Ishikawa (cell line): ENCODE measurements at regions not wholly inside any gene's neighbourhood (a gene's known extent, or its start where the extent isn't known, plus 50 kb on each side); places are given as distances from the start of the nearest gene placed in this dataset.

Experiments used
- CEBPB ChIP-seq: IDR thresholded peaks from 2 replicates; pipeline ENCODE4 v1.6.1; 2012
- CREB1 ChIP-seq: IDR thresholded peaks from 2 replicates; pipeline ENCODE4 v1.6.1; 2012; ENCODE audit warnings: low read depth
- EGR1 ChIP-seq: IDR thresholded peaks from 2 replicates; pipeline ENCODE4 v1.6.1; 2012
- EP300 ChIP-seq: IDR thresholded peaks from 2 replicates; pipeline ENCODE4 v1.6.1; 2012; ENCODE audit warnings: borderline replicate concordance
- FOXM1 ChIP-seq: IDR thresholded peaks from 2 replicates; pipeline ENCODE4 v1.6.1; 2012; ENCODE audit warnings: low read depth, borderline replicate concordance
- MAX ChIP-seq: IDR thresholded peaks from 2 replicates; pipeline ENCODE4 v1.6.1; 2012
- NFIC ChIP-seq: IDR thresholded peaks from 2 replicates; pipeline ENCODE4 v1.6.1; 2012
- RAD21 ChIP-seq: IDR thresholded peaks from 2 replicates; pipeline ENCODE4 v1.6.1; 2012; ENCODE audit warnings: low read depth
- REST ChIP-seq: IDR thresholded peaks from 2 replicates; pipeline ENCODE4 v1.6.1; 2012; ENCODE audit warnings: low read depth, mild to moderate bottlenecking
- TAF1 ChIP-seq: IDR thresholded peaks from 2 replicates; pipeline ENCODE4 v1.6.1; 2012; ENCODE audit warnings: low read depth, mild to moderate bottlenecking
- TCF12 ChIP-seq: IDR thresholded peaks from 2 replicates; pipeline ENCODE4 v1.6.1; 2012; ENCODE audit warnings: low read depth
- TEAD4 ChIP-seq: IDR thresholded peaks from 2 replicates; pipeline ENCODE4 v1.6.1; 2012
- USF1 ChIP-seq: IDR thresholded peaks from 2 replicates; pipeline ENCODE4 v1.6.1; 2012
- YY1 ChIP-seq: IDR thresholded peaks from 2 replicates; pipeline ENCODE4 v1.6.1; 2012; ENCODE audit warnings: low read depth
- ZBTB7A ChIP-seq: IDR thresholded peaks from 2 replicates; pipeline ENCODE4 v1.6.1; 2012; ENCODE audit warnings: low read depth

GRCh38 chr18:30675493-30675892, 367.0 kb downstream of the DSC3 start:
- TF ChIP-seq ZBTB7A (no peak), USF1 (no peak), YY1 (no peak), NFIC (no peak), EGR1 (no peak), TEAD4 (no peak), CREB1 (no peak), TAF1 (no peak), REST (no peak), EP300 (no peak), CEBPB (no peak), TCF12 (no peak), FOXM1 (no peak), RAD21 (no peak), MAX (no peak)

- TF ChIP-seq CEBPB (no peak), YY1 (no peak)
Observed at GRCh38 chr18:30675072-30675471, 367.5 kb downstream of the DSC3 start.

- TF ChIP-seq ZBTB7A (no peak), MAX (no peak), EGR1 (no peak), CREB1 (no peak), YY1 (no peak), RAD21 (no peak), CEBPB (no peak), USF1 (no peak), TEAD4 (no peak), FOXM1 (no peak), REST (no peak), TCF12 (no peak), EP300 (no peak), NFIC (no peak), TAF1 (no peak)
Observed at GRCh38 chr18:30674596-30674995, 367.9 kb downstream of the DSC3 start.

- TF ChIP-seq EP300 (no peak), FOXM1 (no peak), CREB1 (no peak), TCF12 (no peak)
Observed at GRCh38 chr18:30658306-30658705, 384.2 kb downstream of the DSC3 start.

- TF ChIP-seq CEBPB = no peak
- no peak for TF ChIP-seq MAX
- TF ChIP-seq TEAD4 = no peak
- no peak for TF ChIP-seq RAD21
- no peak for TF ChIP-seq NFIC
- TF ChIP-seq CREB1 = no peak
- no peak for TF ChIP-seq REST
- TF ChIP-seq TAF1 = no peak
- TF ChIP-seq EP300 = no peak
- no peak for TF ChIP-seq USF1
- TF ChIP-seq EGR1 = no peak
- TF ChIP-seq TCF12 = no peak
- TF ChIP-seq FOXM1 = no peak
- no peak for TF ChIP-seq ZBTB7A
- TF ChIP-seq YY1 = no peak
Observed at GRCh38 chr18:30652387-30652786, 390.2 kb downstream of the DSC3 start.
